HG03064 (cell line): ENCODE measurements at regions not wholly inside any gene's neighbourhood (a gene's known extent, or its start where the extent isn't known, plus 50 kb on each side); places are given as distances from the start of the nearest gene placed in this dataset.
"Not testable (repeated sequence)": the region's sequence is repeated elsewhere in the genome, so short reads cannot be mapped to it uniquely, and the experiment has no call there.

Source experiments
- ATAC-seq: cut with Tn5 transposase; IDR thresholded peaks from one replicate; pipeline ENCODE4 v1.9.1; 2021; ENCODE audit warnings: low read depth; ENCODE audit not compliant: unreplicated experiment

- ATAC-seq: no peak
Measured at GRCh38 chr10:108090476-108091215, 926.1 kb upstream of the SORCS1 start.

GRCh38 chr10:108086502-108086901, 922.0 kb upstream of the SORCS1 start:
- no peak for ATAC-seq

- ATAC-seq: no peak
Measured at GRCh38 chr10:108082596-108082995, 918.1 kb upstream of the SORCS1 start.

- no peak for ATAC-seq
Measured at GRCh38 chr10:108078263-108078662, 913.8 kb upstream of the SORCS1 start.

GRCh38 chr10:108072466-108072865, 908.0 kb upstream of the SORCS1 start:
- no peak for ATAC-seq

GRCh38 chr10:108070789-108071188, 906.3 kb upstream of the SORCS1 start:
- ATAC-seq: no peak

- ATAC-seq: no peak
Measured at GRCh38 chr10:108069096-108069495, 904.6 kb upstream of the SORCS1 start.

GRCh38 chr10:108064746-108065260, 900.3 kb upstream of the SORCS1 start:
- ATAC-seq: no peak

GRCh38 chr10:108060246-108060645, 895.7 kb upstream of the SORCS1 start:
- ATAC-seq: no peak

- ATAC-seq: no peak
Measured at GRCh38 chr10:108055506-108055905, 891.0 kb upstream of the SORCS1 start.

- no peak for ATAC-seq
Measured at GRCh38 chr10:108052981-108053380, 888.5 kb upstream of the SORCS1 start.

- no peak for ATAC-seq
Measured at GRCh38 chr10:108051218-108051617, 886.7 kb upstream of the SORCS1 start.

- ATAC-seq: no peak
Measured at GRCh38 chr10:108050626-108051025, 886.1 kb upstream of the SORCS1 start.

- ATAC-seq: no peak
Measured at GRCh38 chr10:108049668-108050067, 885.2 kb upstream of the SORCS1 start.

- ATAC-seq: no peak
Measured at GRCh38 chr10:108048898-108049297, 884.4 kb upstream of the SORCS1 start.

- no peak for ATAC-seq
Measured at GRCh38 chr10:108039821-108040584, 875.5 kb upstream of the SORCS1 start.

GRCh38 chr10:108037061-108037460, 872.6 kb upstream of the SORCS1 start:
- no peak for ATAC-seq

- ATAC-seq: no peak
Measured at GRCh38 chr10:108036265-108036664, 871.8 kb upstream of the SORCS1 start.

- no peak for ATAC-seq
Measured at GRCh38 chr10:108034829-108035228, 870.3 kb upstream of the SORCS1 start.

- not testable (repeated sequence) for ATAC-seq
Measured at GRCh38 chr10:108033518-108033917, 869.0 kb upstream of the SORCS1 start.

GRCh38 chr10:108031505-108031904, 867.0 kb upstream of the SORCS1 start:
- no peak for ATAC-seq

- ATAC-seq: peak; percentile 71
Measured at GRCh38 chr10:108014902-108015177, 850.3 kb upstream of the SORCS1 start.
